GM13976 (cell line): ENCODE measurements at regions not wholly inside any gene's neighbourhood (a gene's known extent, or its start where the extent isn't known, plus 50 kb on each side); places are given as distances from the start of the nearest gene placed in this dataset.

Experiments
- DNase-seq: peaks from one replicate; pipeline ENCODE4 v3.0.0; 2012; ENCODE audit warnings: low spot score
- in situ Hi-C: fragments of 300-500 bp; cut with MboI; formaldehyde crosslinking; loops from one replicate; pipeline ENCODE4 v1.12.0; 2022; ENCODE audit warnings: low sequenced_read_pairs, mixed read lengths, inconsistent platforms; ENCODE audit not compliant: unreplicated experiment
- TF ChIP-seq, protein P1 (sequence below): IDR thresholded peaks from 2 replicates; pipeline ENCODE4 v1.5.1; 2012; ENCODE audit warnings: borderline replicate concordance, mild to moderate bottlenecking; ENCODE audit not compliant: insufficient read depth; ENCODE audit errors: extremely low read depth, missing control alignments, control extremely low read depth

DNA sequence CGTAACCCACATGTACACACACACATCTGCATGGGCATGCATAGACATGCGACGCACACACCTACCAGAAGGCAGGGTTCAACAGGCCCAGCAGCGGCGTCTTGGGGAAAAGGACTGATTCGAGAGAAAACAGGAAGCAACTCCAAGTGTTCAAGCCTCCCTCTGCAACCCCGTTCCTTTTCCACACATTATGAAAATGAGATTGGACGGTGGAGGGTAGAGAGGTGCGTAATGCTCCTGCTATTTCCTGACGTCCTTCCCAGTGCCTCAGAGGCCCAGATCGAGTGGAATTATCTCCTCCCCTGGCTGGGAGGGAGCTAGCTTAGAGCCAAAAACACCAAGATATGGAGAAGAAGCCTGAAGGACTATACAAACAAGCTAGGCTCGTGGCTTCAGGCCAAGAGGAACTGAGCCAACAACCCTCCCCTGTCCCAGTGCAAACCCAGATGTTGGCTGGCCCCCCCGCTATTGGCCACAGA, 289.2 kb downstream of the MN1 start:
- in situ Hi-C loops, result no loop called here
- no peak for DNase-seq
- TF ChIP-seq, protein P1, sequence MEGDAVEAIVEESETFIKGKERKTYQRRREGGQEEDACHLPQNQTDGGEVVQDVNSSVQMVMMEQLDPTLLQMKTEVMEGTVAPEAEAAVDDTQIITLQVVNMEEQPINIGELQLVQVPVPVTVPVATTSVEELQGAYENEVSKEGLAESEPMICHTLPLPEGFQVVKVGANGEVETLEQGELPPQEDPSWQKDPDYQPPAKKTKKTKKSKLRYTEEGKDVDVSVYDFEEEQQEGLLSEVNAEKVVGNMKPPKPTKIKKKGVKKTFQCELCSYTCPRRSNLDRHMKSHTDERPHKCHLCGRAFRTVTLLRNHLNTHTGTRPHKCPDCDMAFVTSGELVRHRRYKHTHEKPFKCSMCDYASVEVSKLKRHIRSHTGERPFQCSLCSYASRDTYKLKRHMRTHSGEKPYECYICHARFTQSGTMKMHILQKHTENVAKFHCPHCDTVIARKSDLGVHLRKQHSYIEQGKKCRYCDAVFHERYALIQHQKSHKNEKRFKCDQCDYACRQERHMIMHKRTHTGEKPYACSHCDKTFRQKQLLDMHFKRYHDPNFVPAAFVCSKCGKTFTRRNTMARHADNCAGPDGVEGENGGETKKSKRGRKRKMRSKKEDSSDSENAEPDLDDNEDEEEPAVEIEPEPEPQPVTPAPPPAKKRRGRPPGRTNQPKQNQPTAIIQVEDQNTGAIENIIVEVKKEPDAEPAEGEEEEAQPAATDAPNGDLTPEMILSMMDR, result no peak

GRCh38 chr22:27513021-27513420, 288.5 kb downstream of the MN1 start:
- no peak for DNase-seq
- in situ Hi-C loops, result no loop called here

DNA sequence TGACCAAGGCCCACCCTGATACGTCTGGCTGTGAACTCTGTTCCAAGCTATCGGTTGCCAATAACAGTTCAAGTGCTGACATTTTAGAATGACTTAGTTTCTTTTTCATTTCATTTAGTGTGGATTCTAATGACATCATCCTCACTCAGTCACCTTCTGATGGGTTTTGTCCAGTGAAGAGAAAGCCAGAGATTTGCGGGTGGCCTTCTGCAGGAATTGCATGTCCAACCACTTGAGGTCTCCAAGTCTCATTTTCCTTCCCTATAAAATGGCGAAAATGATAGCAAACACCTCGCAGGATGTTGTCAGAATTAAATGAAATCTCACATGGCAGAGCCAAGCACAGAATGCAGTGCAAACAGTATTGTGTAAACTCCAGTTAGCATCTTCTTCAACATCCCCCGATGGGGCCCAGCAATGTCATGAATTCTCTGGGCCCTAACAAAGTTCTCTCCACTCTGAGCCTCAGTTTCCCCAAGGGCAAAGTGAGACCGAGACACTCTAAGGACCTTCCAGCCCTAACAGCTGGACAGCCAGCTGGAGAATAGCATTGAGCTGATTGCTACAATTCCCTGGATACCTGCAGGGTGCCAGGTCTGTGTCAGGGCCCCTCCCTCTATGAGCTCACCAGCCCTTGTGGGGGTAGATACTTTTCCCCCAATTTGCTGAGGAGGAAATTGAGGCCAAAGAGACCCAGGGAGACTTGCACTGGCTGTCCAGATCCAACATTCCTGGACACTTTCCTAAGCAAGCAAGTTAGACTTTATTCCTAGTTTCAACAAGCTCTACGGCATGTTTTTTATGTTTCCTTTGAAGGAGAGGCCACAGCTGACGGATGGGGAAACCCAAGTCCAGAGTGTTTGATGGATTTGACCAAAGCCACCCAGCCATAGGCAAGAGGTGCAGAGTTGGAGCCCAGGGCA, 286.7 kb downstream of the MN1 start:
- in situ Hi-C loops, result no loop called here
- TF ChIP-seq, protein P1, result no peak
- DNase-seq, result no peak

More at GRCh38 chr22:27513021-27513420, 288.5 kb downstream of the MN1 start:
- TF ChIP-seq, protein P1, result no peak

DNA sequence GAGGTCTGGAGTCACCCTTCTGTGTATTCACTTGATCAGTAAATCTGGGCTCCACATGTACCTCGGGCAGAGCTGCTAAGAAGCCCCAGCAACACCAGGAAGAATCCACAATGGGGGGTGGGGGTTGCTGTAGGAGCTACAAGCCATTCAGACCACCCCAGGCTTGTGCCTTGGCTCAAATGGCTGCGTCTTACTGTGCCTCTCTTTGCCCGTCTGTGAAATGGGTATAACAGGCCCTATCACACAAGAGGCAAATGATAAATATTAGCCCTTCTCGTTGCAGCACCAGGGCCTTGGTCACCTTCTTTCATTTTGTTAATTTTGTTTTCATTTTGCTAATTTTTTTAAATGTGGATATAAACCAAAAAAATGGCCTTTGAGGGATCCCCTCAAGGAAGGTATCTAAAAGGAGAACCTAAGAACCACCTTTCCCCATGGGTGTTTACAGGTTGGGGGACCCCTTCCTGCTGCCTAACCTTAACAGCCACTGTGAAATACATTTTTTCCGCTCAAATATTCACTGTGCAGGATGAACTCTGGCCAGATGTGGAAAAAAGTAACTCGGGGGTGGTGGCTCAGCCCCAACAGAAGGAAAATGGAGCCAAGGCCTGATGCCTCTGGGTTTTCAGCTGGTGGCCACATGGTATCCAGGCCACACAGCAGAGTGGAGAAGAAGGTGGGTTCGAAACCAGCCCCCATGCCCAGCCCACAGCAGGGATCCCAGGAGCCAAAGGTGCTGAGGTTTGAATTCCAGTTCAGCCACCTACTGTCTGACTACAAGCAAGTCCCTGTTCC, 284.0 kb downstream of the MN1 start:
- no peak for DNase-seq
- in situ Hi-C loops, result no loop called here
- TF ChIP-seq, protein P1, result no peak

- in situ Hi-C loops, result no loop called here
- no peak for DNase-seq
- TF ChIP-seq, protein P1, result no peak
Observed at GRCh38 chr22:27518531-27519340, 282.8 kb downstream of the MN1 start.

DNA sequence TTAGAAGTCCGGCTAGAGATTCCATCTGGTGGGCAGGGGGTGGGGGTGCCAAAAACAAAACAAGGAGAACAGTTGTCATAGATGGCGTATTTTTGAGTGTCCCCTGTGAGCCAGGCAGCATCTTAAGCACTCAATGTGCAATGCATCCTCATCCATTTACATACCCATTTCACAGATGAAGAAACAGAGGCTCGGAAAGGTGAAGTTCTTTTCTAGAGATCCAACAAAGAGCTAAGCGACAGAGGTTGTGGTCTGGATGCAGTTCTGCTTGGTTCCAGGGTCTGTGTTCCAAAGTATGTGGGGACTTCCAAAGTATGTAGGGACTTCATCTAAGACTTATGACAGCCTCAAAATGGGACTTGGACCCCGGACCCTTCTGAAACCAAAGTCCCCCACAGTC, 277.8 kb downstream of the MN1 start:
- in situ Hi-C loops, result no loop called here
- no peak for DNase-seq
- TF ChIP-seq, protein P1, result no peak
